NOMO-1 treated with dmso at 0.1 percent for 144 hours (cell line): ENCODE measurements at regions not wholly inside any gene's neighbourhood (a gene's known extent, or its start where the extent isn't known, plus 50 kb on each side); places are given as distances from the start of the nearest gene placed in this dataset.

Experiments used
- DNase-seq: peaks from one replicate; lab custom pipeline; 2025; ENCODE audit not compliant: unreplicated experiment; lab: John Stamatoyannopoulos, UW

DNA sequence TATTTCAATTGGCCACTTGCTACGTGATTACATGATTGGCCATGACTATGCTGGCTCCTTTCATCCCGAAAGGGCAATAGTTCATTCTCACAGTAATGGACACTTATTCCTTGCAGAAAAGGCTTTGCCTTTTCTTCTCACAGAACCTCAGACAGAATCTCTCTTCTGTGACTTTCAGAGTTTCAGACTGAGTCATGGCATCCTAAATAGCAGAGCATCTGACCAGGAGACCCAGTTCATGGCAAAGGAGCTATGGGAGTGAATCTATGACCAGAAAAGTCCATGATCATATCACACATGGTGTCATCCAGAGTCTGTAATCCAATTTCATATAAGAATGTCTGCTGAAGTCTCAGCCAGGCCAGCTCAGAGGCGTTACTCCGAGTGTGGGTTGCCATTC lies 263.3 kb upstream of the CLNK start:
- DNase-seq = no peak

- DNase-seq = no peak
Measured at GRCh38 chr4:10944321-10944720, 259.8 kb upstream of the CLNK start.

DNA sequence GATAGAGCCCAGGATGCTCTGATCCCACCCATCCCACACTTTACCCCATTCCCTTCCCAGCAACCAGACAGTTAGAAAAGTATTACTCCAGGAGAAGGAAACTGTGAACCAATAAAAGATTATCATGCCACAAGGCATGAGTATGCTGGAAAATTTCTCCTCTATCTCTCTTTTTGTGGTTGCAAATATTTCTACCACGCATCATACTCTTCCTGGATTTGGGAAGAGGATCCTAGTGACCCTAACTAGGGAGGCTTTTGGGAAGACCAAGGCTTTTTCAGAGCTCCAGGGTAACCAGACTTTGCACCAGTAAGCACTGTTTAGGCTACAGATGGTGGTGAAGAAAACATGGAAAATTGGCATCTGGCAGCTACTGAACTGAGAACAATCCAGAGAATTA lies 257.6 kb upstream of the CLNK start:
- no peak for DNase-seq

GRCh38 chr4:10929818-10930217 lies 245.2 kb upstream of the CLNK start:
- DNase-seq = no peak

DNA sequence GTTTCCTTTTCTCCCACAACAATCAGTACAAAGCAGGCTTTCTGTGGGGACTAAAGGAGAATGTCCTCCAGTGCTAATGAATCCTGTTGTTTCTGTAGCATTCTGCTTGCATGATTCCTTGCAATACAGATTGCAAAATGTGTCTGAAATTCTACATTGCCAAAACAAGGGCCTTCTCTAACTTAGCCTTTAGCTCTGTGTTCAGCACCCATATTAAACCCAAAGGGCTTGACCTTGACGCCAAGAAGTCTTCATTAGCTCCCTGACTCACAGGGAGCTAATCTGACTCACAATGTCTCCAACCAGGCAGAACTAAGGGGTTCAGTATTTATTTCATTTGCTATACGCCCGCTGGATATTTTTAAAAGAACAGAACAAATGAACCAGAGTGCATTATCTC lies 241.4 kb upstream of the CLNK start:
- no peak for DNase-seq

DNA sequence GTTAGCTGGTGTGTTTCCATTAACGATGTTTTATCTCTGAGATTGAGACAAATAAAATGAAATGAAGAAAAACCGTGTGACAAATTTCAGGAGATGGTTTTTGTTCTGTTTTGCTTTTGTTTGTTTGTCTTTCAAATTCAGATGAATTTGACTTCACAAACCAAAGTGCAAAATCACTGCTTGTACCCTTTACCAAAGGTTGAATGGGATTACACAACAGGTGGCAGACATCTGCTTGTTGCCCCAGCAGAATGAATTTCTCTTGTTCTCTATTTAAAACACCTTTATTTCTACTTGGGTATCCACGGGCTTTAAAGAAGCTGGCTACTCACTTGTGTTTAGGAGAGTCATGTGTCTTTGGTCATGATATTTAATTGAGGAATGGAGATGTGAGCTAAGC lies 239.7 kb upstream of the CLNK start:
- no peak for DNase-seq

DNA sequence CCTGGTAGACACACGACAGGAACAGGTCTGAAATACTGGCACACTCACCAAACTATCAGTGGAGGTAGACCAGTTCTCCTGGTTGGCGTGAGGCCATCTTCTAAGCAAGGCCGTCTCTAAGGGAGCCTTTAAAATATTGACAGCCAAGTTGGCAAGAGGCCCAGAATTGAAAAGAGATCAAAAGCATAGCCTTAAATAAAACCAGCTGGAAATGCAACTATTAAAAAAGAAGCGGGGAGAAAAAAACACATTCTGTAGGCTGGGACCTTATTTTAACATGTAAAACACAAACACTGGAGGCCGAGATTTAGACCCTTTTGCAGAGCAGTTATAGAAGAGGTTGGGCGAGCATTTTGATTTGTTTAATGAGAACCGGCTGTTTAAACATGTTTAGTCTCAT lies 233.0 kb upstream of the CLNK start:
- DNase-seq = no peak

DNA sequence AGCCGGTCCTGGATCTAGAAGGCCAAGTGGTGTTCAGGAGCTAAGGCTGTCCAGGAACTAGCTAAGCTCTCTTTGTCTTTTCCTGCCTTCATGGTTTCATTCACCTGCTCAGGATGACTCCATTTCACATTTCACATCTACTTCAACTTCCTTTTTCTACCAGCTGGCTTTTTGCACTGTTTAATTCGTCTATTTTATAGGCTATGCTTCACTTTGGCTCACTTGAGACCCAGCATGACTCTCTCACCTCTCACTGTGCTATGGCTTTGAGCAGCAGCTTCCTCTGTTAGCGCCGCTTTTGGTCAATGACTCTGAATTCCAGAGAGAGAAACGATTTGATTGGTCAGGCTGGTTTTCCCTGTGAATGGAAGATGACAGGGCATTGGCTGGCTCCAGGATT lies 213.5 kb upstream of the CLNK start:
- no peak for DNase-seq

DNA sequence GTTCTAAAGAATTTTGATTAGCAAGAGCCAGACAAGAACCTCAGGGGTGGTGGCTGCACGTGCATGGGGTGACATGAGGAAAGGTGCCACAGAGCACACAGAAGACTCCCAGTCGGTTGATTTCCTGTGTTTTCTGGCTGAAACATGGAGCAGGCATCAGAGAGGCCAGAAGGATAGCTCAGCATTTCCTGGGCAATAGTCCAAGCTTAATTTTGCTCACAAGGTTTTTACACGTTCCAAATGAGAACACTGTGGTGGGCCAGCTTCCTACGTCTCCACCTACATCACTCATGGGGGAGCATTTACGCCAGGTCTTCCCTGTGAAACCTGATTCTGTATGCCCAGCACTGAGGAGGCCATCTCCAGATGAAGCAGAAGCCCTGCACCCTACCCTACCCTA lies 212.5 kb upstream of the CLNK start:
- no peak for DNase-seq

DNA sequence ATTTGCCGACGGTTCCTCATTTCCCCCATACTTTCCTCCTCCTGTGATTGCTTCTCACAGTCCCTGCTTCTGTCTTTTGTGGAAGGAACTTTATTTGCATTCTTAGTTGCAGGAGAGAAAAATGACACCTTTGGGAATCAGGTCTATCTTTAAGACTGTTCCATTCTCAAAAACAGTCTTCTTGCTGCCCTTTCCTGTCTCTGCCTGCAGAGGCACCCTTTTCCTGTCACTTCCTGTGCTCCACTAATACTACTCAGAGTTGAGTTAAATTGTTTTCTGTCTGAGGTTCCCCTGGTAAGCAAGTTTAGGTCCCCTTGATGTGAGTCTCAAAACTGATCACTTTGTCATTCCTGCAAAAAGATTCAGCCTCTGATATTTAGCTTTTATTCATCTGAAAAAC lies 208.8 kb upstream of the CLNK start:
- DNase-seq = no peak

- no peak for DNase-seq
Measured at GRCh38 chr4:10891866-10892265, 207.3 kb upstream of the CLNK start.

GRCh38 chr4:10889819-10890218 lies 205.3 kb upstream of the CLNK start:
- no peak for DNase-seq

DNA sequence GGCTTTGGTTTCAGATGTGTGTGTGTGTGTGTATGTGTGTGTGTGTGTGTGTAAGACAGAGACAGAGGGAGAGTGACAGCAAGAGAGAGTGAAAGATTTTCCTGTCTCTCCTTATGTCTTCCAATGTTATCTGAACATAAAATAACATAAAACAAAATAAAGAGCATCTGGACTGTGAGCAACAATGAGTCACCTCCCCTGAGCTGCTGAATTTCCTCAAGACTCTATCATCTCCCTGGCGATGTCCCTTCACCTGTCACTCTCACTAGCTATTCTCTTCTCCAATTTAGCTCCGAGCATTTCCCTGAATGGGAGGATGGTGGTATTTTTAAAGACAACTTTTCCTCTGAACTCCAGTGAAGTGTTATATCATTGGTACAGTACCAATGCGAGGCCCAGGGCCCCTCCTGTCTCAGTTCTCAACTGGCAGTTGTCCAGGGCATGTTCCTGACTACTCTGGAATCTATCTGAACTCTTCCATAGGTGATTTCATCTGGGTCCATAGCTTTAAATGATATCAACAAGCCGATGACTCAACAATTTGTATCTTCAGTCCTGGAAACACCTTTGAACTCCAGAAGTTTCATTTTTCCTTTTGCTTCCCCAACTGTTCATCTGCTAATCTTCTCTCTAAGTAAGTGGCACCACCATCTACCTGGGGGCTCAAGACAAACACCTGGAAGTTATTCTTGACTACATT lies 195.0 kb upstream of the CLNK start:
- DNase-seq = no peak

GRCh38 chr4:10878861-10879260 lies 194.3 kb upstream of the CLNK start:
- no peak for DNase-seq

DNA sequence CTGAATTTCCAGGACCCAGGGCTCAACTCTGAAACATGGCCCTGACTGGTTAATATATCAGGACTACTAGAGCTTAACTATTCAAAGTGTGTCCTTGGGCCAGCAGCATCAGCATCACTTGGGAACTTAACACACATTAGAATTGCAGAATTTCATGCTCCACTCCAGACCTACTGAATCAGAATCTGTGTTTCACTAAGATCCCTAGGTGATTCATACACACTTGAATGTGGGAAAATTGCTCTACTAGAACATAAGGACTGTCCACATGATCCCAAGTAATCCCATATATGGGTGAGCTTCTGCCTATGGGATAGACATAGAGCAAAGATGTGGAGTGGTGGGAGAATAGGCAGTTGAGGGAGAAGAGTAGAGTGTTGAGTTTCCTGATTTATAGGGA lies 192.5 kb upstream of the CLNK start:
- no peak for DNase-seq

DNA sequence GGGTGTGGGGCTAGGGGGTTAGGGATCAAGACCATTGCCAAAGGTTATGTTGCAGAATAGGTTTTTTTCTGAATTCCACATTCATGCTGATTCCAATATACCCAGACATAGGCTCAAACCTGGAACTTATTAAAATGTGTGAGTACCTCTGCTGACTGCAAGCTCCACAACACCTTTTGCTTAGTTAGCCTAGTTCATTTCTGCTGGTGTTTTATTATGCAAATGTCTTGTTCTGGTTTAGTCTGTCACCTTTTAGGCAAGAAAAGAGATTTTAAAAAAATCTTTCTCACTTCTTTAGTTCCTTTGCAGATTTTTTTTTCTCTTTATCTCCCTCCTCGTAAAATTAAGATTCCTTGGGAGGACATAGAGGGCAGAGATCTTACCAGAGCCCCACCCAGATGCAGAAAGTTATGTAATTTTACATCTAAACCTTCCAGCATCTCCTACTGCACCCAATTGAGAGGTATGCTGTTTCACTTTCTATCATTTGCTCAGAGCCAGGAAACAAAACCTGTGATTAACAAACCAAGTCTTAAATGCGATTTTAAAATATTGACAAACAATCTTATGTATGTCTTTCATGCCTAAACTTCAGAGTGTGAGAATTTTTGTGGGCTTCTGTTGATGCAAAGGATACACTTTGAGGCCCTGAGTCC lies 190.7 kb upstream of the CLNK start:
- DNase-seq = no peak

DNA sequence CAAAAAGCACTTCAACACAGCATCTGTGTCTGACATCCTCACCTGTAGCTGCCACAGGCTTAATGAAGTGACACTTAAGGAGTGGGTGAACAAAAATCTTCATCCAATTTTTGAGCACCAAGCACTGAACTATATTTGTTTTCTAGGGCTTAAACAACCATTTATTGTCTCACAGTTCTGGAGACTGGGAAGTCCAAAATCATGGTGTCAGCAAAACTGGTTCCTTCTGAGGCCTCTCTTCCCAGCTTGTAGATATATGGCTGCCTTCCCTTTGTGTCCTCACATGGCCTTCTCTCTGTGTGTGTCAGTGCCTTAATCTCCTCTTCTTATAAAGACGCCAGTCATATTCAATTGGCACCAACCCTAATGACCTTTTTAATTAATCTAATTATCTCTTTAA lies 189.2 kb upstream of the CLNK start:
- DNase-seq = no peak

DNA sequence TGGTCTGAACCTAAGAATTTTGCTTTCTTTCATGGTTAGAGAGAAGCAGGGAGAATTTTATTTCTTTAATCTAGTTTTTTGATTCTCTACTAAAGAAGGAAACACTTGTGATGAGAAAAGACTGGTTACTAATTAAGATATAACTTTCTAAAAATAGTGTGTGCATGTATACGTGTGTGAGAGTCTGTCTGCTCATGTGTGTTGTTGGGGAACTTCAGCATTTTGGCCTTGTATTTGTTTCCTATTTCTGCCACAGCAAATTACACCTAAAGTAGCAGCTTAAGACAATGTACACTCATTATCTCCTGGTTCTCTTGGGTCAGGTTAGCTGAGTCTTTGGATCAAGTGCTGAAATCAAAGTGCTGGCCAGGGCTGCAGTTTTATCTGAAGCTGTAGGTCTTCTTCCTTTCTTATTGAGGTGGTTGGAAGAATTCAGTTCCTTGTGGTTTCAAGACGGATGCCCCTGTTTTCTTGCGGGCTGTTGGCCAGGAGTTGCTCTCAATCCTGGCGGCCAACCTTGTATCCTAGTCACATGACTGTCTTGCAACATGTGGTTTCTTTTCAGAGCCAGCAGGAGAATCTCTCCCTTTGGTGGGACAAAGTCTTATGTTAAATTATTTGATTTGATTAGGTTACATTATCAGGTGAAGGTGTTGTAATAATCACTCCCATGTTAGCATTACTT lies 188.4 kb upstream of the CLNK start:
- DNase-seq = no peak

- DNase-seq = no peak
Measured at GRCh38 chr4:10866666-10867065, 182.1 kb upstream of the CLNK start.

- DNase-seq = no peak
Measured at GRCh38 chr4:10861036-10861435, 176.5 kb upstream of the CLNK start.

GRCh38 chr4:10856271-10856782 lies 171.8 kb upstream of the CLNK start:
- no peak for DNase-seq

GRCh38 chr4:10853196-10853595 lies 168.6 kb upstream of the CLNK start:
- DNase-seq = no peak
